22Rv1 (cell line): ENCODE measurements at regions not wholly inside any gene's neighbourhood (a gene's known extent, or its start where the extent isn't known, plus 50 kb on each side); places are given as distances from the start of the nearest gene placed in this dataset.

Experiments used
- H3K27ac ChIP-seq: fragments of 450-650 bp; 2 replicates; pipeline ENCODE4 v1.5.1; 2017
- ZFX ChIP-seq: fragments of 450-650 bp; IDR thresholded peaks from 2 replicates; pipeline ENCODE4 v1.6.1; 2017; ENCODE audit warnings: antibody characterized with exemption, borderline replicate concordance
- TF ChIP-seq, protein P1 (sequence below): fragments of 450-650 bp; IDR thresholded peaks from 2 replicates; pipeline ENCODE4 v1.5.1; 2017; ENCODE audit warnings: mild to moderate bottlenecking

GRCh38 chr16:66289051-66289680 is 77.3 kb upstream of the CDH5 start:
- TF ChIP-seq ZFX, result no peak
- TF ChIP-seq, protein P1, sequence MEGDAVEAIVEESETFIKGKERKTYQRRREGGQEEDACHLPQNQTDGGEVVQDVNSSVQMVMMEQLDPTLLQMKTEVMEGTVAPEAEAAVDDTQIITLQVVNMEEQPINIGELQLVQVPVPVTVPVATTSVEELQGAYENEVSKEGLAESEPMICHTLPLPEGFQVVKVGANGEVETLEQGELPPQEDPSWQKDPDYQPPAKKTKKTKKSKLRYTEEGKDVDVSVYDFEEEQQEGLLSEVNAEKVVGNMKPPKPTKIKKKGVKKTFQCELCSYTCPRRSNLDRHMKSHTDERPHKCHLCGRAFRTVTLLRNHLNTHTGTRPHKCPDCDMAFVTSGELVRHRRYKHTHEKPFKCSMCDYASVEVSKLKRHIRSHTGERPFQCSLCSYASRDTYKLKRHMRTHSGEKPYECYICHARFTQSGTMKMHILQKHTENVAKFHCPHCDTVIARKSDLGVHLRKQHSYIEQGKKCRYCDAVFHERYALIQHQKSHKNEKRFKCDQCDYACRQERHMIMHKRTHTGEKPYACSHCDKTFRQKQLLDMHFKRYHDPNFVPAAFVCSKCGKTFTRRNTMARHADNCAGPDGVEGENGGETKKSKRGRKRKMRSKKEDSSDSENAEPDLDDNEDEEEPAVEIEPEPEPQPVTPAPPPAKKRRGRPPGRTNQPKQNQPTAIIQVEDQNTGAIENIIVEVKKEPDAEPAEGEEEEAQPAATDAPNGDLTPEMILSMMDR, result no peak
- no peak overlapping the region for H3K27ac ChIP-seq

- TF ChIP-seq, protein P1, result no peak
- TF ChIP-seq ZFX, result no peak
- H3K27ac ChIP-seq, result no peak overlapping the region
Measured at GRCh38 chr16:66287926-66288325, 78.6 kb upstream of the CDH5 start.

- H3K27ac ChIP-seq, result no peak overlapping the region
- TF ChIP-seq, protein P1, result no peak
- TF ChIP-seq ZFX, result no peak
Measured at GRCh38 chr16:66287416-66287815, 79.1 kb upstream of the CDH5 start.

DNA sequence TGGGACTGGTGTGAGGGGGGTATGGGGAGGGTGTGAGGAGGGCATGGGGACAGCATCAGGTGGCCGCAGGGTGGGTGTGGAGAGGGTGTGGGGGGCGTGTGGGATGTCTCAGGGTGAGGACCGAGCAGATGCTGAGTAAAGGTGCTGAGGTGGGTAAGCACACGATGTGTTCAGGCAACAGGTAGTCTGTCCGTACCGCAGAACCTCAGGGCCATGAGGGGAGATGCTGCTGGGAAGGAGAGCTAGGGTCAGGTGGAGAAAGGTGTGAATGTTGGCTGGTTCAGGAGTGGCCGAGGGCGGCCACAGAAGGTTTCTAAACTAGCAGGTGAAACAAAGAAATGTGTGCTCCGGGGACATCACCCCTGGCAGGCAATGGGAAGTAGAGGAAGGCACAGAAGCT is 80.0 kb upstream of the CDH5 start:
- H3K27ac ChIP-seq, result no peak overlapping the region

GRCh38 chr16:66278604-66279262 is 87.8 kb upstream of the CDH5 start:
- no peak overlapping the region for H3K27ac ChIP-seq
- no peak for TF ChIP-seq ZFX
- TF ChIP-seq, protein P1, result peak; percentile 21; the same call in 1 of the 2 replicates

More for the DNA sequence above, 80.0 kb upstream of the CDH5 start:
- TF ChIP-seq, protein P1, result no peak
- no peak for TF ChIP-seq ZFX

GRCh38 chr16:66278111-66278531 is 88.4 kb upstream of the CDH5 start:
- no peak overlapping the region for H3K27ac ChIP-seq
- TF ChIP-seq, protein P1, result no peak
- TF ChIP-seq ZFX, result no peak
